HTR-8/SVneo (cell line): ENCODE measurements at regions not wholly inside any gene's neighbourhood (a gene's known extent, or its start where the extent isn't known, plus 50 kb on each side); places are given as distances from the start of the nearest gene placed in this dataset.

Experiments
- DNase-seq: peaks from one replicate; pipeline ENCODE4 v3.0.0; 2011; ENCODE audit warnings: low spot score, mixed read lengths; ENCODE audit not compliant: insufficient read length
- FAIRE-seq: peaks from 2 replicates; lab custom pipeline; 2011; peaks lifted over from hg19 to GRCh38; lab: Jason Lieb, UNC

DNA sequence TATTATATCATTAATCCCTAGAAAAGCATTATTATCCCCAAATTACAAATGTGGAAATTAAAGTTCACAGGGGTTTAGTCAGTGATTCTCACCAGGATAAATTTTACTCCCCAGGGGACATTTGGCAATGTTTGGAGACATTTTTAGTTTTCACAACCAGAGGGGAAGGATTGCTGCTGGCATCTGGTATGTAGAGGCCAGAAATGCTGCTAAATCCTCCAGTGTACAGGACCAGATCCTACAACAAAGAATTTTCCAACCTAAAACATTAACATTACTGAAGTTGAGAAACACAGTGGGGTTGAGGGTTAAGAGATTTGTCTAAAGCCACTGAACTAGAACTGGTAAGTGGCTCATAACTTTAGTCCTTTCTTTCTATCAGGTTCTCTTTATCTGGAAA lies 162.0 kb upstream of the SYT6 start:
- no peak for DNase-seq
- no peak for FAIRE-seq

DNA sequence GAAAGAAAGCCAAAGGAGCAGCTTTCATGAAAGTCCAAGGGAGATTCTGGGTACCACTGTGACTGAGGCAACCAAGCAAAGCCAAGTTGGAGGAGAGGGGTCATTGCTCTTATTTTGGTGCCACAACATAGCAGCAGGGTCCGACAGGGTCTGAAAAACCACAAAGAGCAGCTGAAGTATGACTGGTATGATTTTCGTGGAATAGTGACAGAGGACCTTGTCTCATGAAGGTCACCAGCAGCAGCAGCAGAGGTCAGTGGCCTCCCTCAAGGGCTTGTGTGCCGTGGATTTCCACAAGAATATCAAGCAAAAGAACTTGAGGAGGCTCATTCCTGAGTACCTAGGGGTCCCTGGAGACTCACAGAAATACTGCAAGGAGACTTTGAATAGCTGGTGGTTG lies 160.9 kb upstream of the SYT6 start:
- DNase-seq (no peak), FAIRE-seq (no peak)

DNA sequence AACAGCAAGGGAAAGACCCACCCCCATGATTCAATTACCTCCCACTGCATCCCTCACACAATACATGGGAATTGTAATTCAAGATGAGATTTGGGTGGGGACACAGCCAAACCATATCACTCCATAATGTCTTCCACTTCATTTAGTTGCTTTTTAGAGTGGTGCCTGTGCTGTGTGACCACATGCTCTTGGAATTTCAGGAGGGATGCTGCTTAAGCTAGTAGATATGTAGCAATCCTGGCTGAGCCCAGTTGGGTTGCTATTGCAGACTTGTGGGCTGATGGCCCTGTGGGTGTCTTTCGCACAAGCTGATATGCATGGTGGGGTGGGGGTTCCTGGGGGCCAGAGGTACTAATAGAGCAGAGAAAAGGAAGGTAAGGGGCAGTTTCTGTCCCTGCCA lies 160.4 kb upstream of the SYT6 start:
- FAIRE-seq, result no peak
- DNase-seq, result no peak

DNA sequence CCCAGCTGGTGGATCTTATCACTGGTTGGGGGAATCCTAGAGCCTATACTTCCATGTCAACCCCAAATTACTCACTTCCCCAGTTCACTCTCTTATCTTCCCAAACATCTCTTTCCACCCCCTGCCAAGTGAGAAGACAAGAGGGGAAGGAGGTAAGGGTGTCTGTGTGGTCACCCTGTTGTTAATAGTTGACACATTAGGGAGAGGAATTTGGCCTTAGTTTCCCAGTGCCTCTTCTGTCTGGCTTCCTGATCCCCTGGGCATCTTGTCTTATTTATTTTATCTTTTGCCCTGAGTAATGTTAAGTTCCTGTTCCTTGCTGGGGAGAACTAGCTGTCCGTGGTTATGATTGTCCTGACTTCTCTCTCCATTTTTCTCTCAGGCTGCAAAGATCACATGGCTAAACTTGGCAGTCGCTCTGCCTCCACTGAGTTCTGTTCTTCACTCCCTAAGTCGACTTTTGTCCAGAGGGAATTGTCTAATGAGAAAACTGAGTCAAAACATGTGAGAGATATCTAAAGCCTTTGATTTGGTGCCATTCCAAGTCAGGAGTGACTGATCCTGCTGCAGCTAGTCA lies 157.1 kb upstream of the SYT6 start:
- FAIRE-seq, result no peak

DNA sequence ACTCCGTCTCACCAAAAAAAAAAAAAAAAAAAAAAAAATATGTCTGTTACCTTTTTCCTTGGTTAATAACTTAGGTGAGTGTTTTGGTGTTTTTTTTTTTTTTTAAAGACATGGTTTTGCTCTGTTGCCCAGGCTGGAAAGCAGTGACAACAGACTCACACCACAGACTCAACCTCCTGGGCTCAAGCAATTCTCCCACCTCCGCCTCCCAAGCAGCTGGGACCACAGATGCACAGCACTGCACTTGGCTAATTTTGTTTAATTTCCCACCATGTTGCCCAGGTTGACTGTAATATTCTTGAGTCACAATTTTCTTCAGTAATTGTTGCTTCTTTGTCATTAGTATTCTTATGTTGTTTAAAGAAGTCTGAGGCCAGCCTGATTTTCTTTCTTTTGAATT lies 149.2 kb upstream of the SYT6 start:
- DNase-seq (no peak), FAIRE-seq (no peak)

More for the DNA sequence above, 157.1 kb upstream of the SYT6 start:
- DNase-seq, result no peak

DNA sequence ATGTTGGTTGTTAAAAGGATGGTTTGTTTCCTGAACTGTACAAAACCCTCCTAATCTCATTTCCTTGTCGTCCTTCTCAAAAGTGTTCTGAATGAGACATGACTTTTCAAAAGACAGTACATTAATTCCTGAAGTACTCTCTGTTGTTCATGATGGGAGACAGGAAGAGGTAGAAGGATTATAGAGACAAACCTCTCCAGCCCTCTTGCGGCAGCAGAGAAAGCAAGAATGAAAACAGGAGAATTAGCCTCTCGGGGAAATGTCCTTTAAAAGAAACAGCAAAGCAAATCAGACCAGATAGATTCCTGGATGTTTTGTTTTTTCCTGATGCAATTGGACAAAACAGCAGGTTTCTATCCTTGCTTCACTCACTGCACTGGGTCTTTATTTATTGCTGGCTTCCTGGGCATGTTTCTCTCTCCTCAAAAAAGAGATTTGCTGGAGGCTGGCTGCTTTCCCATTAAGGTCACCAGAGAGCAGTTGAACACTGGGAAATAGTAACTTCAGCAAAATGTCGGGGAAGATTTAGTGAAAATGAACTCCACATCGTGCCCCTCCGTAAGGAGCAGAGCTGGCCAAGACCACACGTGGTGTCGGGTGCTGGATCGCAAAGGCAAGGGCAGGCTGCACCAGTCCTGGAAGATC lies 145.8 kb upstream of the SYT6 start:
- DNase-seq (no peak), FAIRE-seq (no peak)

DNA sequence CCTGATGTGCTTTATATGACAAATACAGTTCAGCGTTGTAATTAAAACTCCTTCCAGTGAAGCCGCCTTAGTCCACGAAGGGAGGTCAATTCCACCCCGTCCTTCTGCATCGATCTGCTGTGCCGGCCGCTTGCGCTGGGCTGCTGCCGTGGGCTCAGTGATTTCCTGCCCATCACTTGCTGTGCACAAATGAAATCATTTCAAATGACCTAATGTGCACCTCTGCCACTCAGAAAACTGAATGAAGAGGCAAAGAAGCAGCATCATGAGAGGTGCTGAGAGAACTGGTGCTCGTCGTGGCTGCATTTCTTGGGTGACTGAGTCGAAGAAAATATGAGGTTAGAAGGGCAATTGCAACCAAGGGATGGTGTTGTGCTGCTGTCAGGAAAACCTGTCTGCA lies 144.3 kb upstream of the SYT6 start:
- FAIRE-seq, result no peak
- no peak for DNase-seq

DNA sequence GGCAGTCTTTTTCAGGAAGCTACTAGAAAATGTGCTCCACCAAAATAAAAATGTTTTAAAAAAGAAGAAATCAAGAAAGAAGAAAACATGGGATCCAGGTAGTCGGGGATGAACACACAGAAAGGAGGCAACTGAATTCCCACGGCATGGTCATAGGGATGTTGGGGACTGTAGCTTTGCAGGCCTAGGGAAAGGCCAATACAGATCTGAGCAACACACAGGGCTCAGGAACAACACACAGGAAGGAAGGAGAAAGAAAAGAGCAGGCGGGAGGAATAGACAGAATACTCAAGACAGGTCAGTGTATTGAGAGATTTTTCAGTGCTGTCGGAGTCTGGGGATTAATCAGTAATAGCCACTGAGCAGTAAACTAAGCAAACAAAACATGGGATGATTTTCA lies 142.7 kb upstream of the SYT6 start:
- FAIRE-seq, result no peak
- DNase-seq, result no peak

DNA sequence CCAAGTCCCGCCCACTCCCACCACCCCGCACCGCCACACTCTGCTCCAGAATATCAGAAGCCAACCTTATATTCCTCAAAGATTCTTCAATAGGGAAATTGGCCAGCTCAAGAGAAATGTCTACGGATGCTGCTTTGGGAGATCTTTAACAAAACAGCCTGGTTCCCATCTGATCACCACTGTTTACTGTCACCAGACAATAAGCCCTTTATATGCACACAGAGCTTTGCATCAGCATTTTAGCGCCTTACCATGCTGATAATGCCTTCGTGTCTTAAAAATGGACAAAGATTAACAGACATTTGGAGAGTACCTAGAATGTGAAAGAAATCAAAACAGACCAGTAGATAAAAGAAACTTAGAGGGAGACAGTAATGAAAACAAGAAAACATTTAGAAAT lies 141.7 kb upstream of the SYT6 start:
- DNase-seq (no peak), FAIRE-seq (no peak)

DNA sequence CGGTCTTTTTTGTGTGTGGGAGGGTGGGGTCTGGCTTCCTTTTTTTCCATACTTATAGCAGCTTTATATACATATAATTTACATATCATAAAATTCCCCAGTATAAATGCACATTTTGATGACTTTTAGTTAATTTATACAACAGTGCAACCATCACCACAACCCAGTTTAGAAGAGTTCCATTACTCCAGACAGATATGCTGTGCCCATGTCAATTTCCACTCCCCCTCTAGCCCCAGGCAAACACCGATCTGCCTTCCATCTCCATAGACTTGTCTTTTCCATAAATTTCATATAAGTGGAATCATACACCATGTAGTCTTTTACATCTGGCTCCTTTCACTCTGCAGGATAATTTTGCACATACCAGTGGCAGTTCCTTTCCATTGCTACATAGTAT lies 139.2 kb upstream of the SYT6 start:
- DNase-seq (no peak), FAIRE-seq (no peak)

DNA sequence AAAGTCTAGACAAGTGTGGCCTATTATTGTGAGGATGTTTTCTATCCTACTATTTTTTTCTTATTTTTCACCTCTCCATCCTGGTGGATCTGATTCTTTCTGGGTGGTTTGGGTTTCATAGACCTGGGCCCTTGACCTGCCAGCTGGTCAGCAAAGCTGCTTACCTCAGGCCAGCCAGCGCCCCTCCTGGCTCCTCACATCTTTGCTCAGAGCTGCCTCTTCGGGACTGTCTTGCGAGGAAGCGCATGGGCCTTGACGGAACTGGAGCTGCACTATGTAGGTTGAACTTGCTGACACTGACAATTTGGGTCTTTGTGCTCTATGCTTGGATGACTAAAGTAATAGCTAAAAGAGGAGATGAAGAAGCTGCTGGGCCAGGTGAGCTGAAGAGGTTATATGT lies 138.5 kb upstream of the SYT6 start:
- DNase-seq (no peak), FAIRE-seq (no peak)

DNA sequence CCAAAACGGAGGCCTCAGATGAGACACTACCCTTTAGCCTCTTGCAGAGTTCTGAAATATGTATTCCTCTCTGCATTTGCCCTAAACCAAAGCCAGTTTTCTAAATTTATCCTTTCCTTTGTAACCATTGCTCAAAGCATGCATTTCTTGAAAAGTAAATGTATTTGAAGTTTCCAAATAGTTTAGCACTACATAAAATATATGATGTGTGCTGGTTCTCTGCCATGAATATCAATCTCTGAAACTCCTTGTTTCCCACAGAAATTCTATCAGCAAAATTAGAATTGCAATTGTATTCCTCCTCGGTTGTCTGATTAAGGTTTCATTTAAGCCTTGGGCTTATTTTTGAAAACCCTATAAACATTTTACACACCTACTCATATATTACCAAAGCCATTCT lies 137.1 kb upstream of the SYT6 start:
- FAIRE-seq, result no peak
- no peak for DNase-seq

DNA sequence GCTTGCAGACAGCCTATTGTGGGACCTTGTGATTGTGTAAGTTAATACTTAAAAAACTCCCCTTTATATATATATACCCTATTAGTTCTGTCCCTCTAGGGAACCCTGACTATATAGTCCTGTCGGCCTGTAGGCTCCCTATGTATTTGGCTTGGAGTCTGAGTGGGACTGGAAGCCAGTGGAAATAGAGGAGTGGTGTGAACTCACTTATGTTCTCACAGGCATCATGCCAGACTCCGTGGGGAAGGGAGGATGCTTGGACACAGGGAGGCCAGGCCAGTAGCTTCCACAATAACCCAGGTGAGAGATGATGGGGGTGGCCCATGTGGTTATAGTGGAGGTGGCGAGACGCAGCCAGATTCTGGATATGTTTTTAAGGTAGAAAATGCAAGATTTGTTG lies 136.7 kb upstream of the SYT6 start:
- DNase-seq (no peak), FAIRE-seq (no peak)

DNA sequence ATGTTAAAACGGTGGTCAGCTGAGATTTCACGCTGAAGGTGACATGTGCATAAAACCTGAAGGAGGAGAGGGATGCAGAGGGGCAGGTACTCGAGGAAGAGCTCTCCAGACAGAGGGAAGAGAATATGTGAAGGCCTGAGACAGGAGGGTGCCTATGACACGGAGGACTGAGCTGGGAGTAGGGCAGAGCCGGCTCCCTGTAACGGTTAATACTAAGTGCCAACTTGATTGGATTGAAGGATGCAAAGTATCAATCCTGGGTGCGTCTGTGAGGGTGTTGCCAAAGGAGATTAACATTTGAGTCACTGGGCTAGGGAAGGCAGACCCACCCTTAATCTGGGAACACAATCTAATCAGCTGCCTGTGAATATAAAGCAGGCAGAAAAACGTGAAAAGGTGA lies 136.2 kb upstream of the SYT6 start:
- DNase-seq (no peak), FAIRE-seq (no peak)

DNA sequence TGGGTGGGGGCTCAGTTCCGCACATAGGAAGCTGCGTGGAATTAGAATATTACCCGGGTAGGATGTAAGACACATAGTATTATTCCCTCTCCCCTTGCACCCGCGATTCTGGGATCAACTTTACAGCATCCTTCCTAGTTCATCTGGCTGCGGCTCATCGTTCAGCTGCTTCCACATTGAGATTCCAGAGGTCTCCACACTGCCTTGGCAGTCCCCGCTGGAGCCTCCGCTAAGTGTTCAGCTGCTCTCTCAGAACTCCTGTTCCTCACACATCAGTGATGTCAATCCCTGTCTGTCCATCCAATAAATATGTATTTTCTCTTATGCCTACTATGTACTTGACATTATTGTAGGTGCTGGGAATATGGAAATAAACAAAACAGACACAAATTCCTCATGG lies 135.6 kb upstream of the SYT6 start:
- DNase-seq (no peak), FAIRE-seq (no peak)

DNA sequence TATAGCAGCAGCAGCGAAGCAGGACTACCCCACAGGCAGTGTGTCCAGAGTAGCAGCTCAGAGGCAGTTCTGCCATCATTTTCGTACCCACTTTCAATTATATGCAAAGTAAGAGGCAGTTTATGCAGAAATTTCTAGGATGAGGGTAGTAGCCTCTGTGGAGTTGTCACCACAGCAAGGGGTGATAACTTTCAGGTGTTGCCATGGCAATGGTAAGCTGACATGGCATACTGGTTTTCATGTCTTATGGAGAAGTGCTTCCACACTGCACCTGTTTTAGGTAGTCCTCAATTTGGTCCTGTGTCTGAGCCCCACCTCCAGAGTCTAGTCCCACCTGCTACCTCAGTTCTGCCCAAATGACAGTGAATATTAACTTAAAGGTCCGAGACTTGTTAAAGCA lies 133.3 kb upstream of the SYT6 start:
- DNase-seq (no peak), FAIRE-seq (no peak)

DNA sequence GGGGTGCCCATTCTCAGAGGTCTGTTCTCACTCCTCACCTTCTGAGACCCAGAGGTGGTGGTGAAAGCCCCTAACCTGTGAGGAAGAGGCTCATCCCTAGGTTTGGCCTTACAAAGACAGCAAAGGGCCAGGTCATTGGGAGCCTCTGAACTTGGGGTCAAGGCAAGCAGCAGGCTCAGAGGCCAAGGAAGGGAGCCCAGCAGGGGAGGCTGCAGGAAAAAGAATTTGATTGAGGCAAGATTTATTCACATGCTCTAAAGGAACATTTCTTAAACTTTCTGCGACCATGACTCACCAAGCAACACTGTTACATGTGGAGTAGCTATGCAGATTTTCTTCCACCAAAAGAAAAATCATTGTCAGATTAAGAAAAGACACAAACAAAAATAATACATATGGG lies 132.5 kb upstream of the SYT6 start:
- no peak for FAIRE-seq
- no peak for DNase-seq

DNA sequence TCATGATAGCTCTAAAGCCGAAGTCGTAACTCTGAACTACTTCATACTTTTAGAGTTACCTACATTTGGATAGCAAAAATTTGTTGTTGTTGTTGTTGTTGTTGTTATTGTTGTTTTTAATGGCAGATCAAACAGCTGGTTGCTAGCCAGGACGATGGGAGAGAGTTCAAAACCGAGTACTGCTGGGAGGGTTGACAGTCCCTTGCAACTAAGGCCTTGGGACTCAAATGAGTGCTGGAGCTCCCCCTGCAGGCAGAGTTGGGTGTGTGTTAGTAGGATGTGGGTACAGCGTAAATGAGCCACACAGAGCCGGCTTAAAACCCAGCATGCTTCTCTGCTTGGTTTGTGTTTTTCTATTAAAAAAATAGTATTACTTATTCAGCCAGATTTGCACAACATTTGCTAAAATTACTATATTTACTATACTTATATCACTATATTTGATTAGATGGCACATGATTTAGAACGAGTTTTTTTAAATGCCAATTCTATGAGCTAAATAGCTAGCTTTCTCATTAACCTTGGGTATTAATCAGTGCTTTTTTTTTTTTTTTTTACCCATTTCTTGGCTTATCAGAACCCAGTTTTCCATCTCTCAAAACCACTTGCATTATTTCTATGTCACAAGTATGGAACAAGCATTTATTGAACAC lies 129.2 kb upstream of the SYT6 start:
- FAIRE-seq, result no peak
- peak; percentile 59 for DNase-seq

DNA sequence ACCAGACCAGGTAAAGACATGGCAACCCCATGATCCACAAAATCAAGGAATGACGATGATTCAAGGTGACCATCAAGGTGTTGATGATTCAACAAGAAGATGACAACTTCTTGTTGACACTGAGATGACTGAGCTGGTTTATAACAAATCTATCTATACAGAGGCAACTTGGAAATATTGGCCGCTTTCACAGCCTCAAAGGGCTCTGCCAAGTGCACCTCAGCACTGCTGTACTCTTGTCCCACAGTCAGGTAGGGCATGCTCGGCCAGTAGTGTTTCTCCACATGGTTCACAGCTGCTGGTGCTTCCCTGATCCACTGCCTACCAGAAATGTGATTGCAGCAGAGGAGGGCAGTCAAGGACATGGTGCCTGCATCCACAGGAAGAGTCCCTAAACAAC lies 125.2 kb upstream of the SYT6 start:
- DNase-seq, result no peak
- no peak for FAIRE-seq

DNA sequence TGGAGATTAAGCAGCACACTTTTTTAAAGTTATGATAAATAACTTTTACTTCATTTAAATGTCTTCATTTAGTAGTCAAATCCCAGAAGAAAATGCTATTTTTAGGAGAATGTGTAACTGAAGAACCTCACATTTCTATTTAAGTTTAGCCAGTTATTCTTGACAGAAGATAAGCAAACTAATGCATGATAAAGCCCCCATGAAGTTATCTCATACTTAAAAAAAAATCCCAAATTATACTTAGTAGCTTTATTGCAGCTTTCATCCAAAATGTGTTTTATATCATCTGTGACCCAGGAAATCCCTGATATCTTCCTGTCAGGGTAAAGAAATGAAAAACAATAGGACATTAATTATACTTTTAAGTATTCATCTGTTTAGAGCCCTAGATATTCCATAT lies 124.8 kb upstream of the SYT6 start:
- DNase-seq, result no peak
- no peak for FAIRE-seq

DNA sequence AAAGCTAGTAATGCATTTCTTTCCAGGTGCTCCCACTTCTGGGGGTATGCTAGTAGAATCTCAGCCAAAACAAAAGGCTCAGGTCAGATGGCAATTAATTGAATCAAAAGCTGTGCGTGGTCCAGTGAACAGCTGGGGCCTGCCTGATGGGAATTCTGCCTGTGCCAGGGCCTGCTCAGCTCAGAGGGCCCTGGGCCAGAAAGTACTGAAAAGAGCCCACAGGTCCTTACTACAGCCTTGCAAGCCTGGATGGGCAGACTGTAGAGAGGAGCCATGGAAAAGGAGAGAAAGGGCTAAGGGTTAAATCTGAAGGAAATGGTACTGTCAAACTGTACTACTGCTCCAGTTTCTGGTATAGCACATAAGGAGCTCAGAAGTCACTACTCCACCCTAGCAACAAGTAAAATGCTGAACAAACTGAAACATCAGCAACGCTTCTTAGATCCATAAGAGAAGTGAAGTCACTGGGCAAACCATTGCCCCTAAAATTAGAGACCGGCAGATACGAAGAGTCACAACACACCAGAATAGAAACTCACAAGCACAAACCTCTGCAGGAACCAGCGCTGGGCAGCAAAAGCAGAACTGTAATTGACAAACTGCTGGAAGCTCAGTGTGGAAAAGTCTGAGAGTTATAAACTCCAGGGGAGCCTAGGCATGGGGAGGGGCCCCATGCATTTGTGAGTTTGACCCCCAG lies 121.1 kb upstream of the SYT6 start:
- DNase-seq (no peak), FAIRE-seq (no peak)
